ENCODE measurements at regions not wholly inside any gene's neighbourhood (a gene's known extent, or its start where the extent isn't known, plus 50 kb on each side); places are given as distances from the start of the nearest gene placed in this dataset.
"Not testable (repeated sequence)": the region's sequence is repeated elsewhere in the genome, so short reads cannot be mapped to it uniquely, and the experiment has no call there.

- in situ Hi-C loops (cut with HindIII; ENCODE audit: low pct_unique_long_range_greater_than_20kb, low sequenced_read_pairs), result no loop called here
- TF ChIP-seq TCF7L2 (IDR thresholded peaks at IDR 0.05; ENCODE audit: low read depth, low read length) (no peak), REST (IDR thresholded peaks at IDR 0.05; ENCODE audit: insufficient read depth in 1 of 2, low read depth in 2 of 2, low read length in 1 of 2) (no peak), POLR2AphosphoS5 (IDR thresholded peaks at IDR 0.05; ENCODE audit: low read depth, low read length) (no peak), SIN3A (IDR thresholded peaks at IDR 0.05; ENCODE audit: borderline replicate concordance, insufficient read depth, low read depth, low read length) (no peak), CTCF (IDR thresholded peaks at IDR 0.05) (no peak)
- no peaks in the 10 kb centered on the region for H3K9me3 ChIP-seq (ENCODE audit: control insufficient read depth, insufficient read depth, low read depth, low read length)
- no peaks in the 10 kb centered on the region for H3K27me3 ChIP-seq (ENCODE audit: control insufficient read depth, insufficient read depth, low read length)
- intact Hi-C loops (cut with micrococcal nuclease; ENCODE audit: unreplicated experiment), result no loop called here
- H3K27ac ChIP-seq (ENCODE audit: low read length), result no peak overlapping the region
- CTCF ChIA-PET, result no interaction called here
- BruUV-seq (replicated peaks), result no TSS peak
- H3K4me3 ChIP-seq (ENCODE audit: low read depth in 2 of 2, low read length in 2 of 2), result no peak overlapping the region
- H3K36me3 ChIP-seq (ENCODE audit: control insufficient read depth, insufficient read depth, low read length), result no peaks in the 10 kb centered on the region
- DNase-seq (ENCODE audit: low read depth, low spot score) (no peak), ATAC-seq (no peak)
- POLR2A ChIA-PET, result no interaction called here
- no peaks in the 10 kb centered on the region for H3K4me1 ChIP-seq (ENCODE audit: control insufficient read depth, insufficient read depth, low read length)
Measured at GRCh38 chr4:167868163-167868562, 224.2 kb upstream of the ANXA10 start.

GRCh38 chr4:167873496-167873895 lies 218.8 kb upstream of the ANXA10 start:
- BruUV-seq (replicated peaks), result no TSS peak
- intact Hi-C loops (cut with micrococcal nuclease; ENCODE audit: unreplicated experiment), result no loop called here
- CTCF ChIA-PET, result no interaction called here
- Histone ChIP-seq H3K4me3 (ENCODE audit: low read depth in 2 of 2, low read length in 2 of 2) (no peak overlapping the region), H3K9me3 (ENCODE audit: control insufficient read depth, insufficient read depth, low read depth, low read length) (no peaks in the 10 kb centered on the region), H3K27ac (ENCODE audit: low read length) (no peak overlapping the region), H3K36me3 (ENCODE audit: control insufficient read depth, insufficient read depth, low read length) (no peaks in the 10 kb centered on the region), H3K27me3 (ENCODE audit: control insufficient read depth, insufficient read depth, low read length) (no peaks in the 10 kb centered on the region), H3K4me1 (ENCODE audit: control insufficient read depth, insufficient read depth, low read length) (no peaks in the 10 kb centered on the region)
- no peak for TF ChIP-seq TCF7L2 (IDR thresholded peaks at IDR 0.05; ENCODE audit: low read depth, low read length)
- TF ChIP-seq POLR2AphosphoS5 (IDR thresholded peaks at IDR 0.05; ENCODE audit: low read depth, low read length), result no peak
- no peak for TF ChIP-seq SIN3A (IDR thresholded peaks at IDR 0.05; ENCODE audit: borderline replicate concordance, insufficient read depth, low read depth, low read length)
- no peak for TF ChIP-seq REST (IDR thresholded peaks at IDR 0.05; ENCODE audit: insufficient read depth in 1 of 2, low read depth in 2 of 2, low read length in 1 of 2)
- TF ChIP-seq CTCF (IDR thresholded peaks at IDR 0.05), result no peak
- no peak for DNase-seq (ENCODE audit: low read depth, low spot score)
- POLR2A ChIA-PET, result no interaction called here
- in situ Hi-C loops (cut with HindIII; ENCODE audit: low pct_unique_long_range_greater_than_20kb, low sequenced_read_pairs), result no loop called here
- no peak for ATAC-seq

- CTCF ChIA-PET; H3K9me3 ChIP-seq (ENCODE audit: control insufficient read depth, insufficient read depth, low read depth, low read length); H3K36me3 ChIP-seq (ENCODE audit: control insufficient read depth, insufficient read depth, low read length); in situ Hi-C loops (cut with HindIII; ENCODE audit: low pct_unique_long_range_greater_than_20kb, low sequenced_read_pairs); H3K27me3 ChIP-seq (ENCODE audit: control insufficient read depth, insufficient read depth, low read length); POLR2A ChIA-PET; DNase-seq (ENCODE audit: low read depth, low spot score); H3K27ac ChIP-seq (ENCODE audit: low read length); intact Hi-C loops (cut with micrococcal nuclease; ENCODE audit: unreplicated experiment); H3K4me1 ChIP-seq (ENCODE audit: control insufficient read depth, insufficient read depth, low read length); BruUV-seq (replicated peaks); ATAC-seq; H3K4me3 ChIP-seq (ENCODE audit: low read depth in 2 of 2, low read length in 2 of 2): not testable (repeated sequence)
Measured at GRCh38 chr4:167876091-167876490, 216.2 kb upstream of the ANXA10 start.

GRCh38 chr4:167877826-167878225 lies 214.5 kb upstream of the ANXA10 start:
- intact Hi-C loops (cut with micrococcal nuclease; ENCODE audit: unreplicated experiment); H3K27me3 ChIP-seq (ENCODE audit: control insufficient read depth, insufficient read depth, low read length); in situ Hi-C loops (cut with HindIII; ENCODE audit: low pct_unique_long_range_greater_than_20kb, low sequenced_read_pairs); DNase-seq (ENCODE audit: low read depth, low spot score); H3K36me3 ChIP-seq (ENCODE audit: control insufficient read depth, insufficient read depth, low read length); BruUV-seq (replicated peaks); POLR2A ChIA-PET; CTCF ChIA-PET; H3K4me1 ChIP-seq (ENCODE audit: control insufficient read depth, insufficient read depth, low read length); ATAC-seq; H3K9me3 ChIP-seq (ENCODE audit: control insufficient read depth, insufficient read depth, low read depth, low read length); H3K27ac ChIP-seq (ENCODE audit: low read length); H3K4me3 ChIP-seq (ENCODE audit: low read depth in 2 of 2, low read length in 2 of 2): not testable (repeated sequence)

Measured in Panc1 (cell line).